ENCODE measurements at regions not wholly inside any gene's neighbourhood (a gene's known extent, or its start where the extent isn't known, plus 50 kb on each side); places are given as distances from the start of the nearest gene placed in this dataset.

- DNase-seq = no peak
Measured at GRCh38 chr6:80679992-80680391, 573.5 kb downstream of the BCKDHB start.

DNA sequence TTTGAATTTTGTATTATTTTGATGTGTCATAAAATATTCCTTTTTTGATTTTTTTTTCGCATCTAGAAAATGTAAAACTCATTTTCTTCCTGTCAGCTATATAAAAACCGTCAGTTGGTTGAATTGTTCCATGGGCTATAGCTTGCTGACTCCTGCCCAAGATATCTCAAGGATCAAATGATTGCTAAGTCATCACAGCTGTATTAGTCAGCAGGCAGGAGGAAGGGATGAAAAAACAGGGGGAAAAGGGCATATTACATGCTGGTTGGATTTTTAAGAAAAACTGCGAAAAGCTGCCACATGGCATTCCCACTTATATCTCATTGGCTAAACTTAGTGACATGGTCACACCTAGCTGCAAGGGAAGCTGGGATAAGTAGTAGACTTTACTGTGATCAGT is 569.9 kb downstream of the BCKDHB start:
- no peak for DNase-seq

- DNase-seq = no peak
Measured at GRCh38 chr6:80674669-80675068, 568.2 kb downstream of the BCKDHB start.

DNA sequence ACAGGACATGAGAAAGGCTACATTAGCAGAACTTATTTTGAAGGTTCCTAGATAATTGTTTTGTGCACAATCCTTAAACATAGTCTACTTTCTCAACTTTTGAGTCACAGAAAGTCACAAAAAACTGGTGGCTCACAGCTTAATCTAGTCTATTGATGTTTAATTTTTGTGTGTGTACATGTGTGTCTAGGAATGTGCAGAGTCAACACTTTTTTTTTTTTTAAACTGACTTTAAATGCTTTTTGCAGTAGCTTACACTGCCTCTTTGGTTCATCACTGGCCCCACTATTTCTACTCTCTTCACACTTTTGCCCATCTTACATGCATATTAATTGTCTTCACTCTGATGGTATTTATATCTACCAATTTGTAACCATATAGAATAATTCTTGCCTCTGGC is 566.9 kb downstream of the BCKDHB start:
- DNase-seq = no peak

DNA sequence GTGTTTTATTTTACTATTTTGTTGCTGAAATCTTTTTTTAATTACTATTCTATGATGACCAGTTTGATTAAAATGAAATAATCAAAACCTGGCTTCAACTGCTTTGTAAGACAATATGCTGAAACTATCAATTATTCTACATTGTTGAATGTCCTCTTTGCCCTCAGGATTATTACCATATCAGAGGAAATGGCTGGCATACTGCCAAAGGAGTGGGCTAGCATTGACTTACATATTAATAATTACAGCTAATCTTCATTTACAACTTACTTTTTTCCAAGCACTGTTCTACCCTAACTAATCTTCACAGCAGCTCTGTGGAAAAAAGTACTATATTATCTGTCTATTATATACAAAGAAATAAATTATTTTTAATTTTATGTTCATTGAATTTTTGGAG is 560.5 kb downstream of the BCKDHB start:
- DNase-seq = no peak

DNA sequence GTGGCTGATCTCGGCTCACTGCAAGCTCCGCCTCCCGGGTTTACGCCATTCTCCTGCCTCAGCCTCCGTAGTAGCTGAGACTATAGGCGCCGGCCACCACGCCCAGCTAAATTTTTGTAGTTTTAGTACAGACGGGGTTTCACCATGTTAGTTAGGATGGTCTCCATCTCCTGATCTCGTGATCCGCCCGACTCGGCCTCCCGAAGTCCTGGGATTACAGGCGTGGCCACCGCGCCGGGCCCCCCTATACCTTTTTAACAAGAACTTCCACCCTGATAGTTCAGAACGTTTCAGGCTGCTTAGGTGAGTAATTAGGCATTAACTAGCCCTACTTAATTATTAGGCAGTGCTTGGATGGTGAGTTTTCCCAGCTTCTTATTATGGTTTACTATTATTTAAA is 552.5 kb downstream of the BCKDHB start:
- DNase-seq = no peak

DNA sequence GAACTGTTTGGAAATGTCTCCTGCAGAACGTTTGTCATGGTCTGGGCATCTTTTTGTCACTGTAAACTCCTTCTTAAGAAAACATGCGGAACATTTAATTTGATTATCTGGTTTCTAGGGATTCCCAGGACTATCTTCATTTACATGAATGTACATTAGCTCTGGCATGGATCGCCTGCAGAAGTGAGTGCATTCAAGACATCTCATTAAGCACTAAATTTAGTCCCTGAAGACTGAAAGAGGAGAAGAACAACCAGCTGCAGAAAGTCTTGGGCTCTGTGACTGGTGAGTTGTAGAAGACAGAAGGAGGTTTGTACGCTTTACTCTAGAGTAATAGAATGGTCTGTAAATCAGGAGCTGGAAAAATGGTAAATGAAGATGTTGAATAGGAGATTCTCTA is 540.7 kb downstream of the BCKDHB start:
- DNase-seq = no peak

- no peak for DNase-seq
Measured at GRCh38 chr6:80643881-80644280, 537.4 kb downstream of the BCKDHB start.

DNA sequence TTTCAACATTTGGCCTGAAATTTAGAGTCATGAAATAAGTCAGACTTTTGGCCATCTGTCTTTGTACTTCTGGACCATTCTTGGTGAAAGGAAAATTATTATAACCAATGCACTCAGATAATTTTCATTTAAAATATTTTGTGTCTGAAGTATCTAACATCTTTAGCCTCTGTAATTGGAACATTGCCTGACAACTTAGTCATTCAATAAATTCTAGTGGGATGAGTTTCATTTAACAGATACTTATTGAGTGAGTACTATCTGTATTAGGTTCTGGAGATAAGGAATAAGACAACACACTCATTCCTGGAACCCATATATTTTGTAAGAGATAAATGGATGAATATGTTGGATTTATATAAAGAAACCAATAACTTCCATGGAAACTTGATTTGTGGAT is 536.0 kb downstream of the BCKDHB start:
- DNase-seq = no peak

GRCh38 chr6:80641591-80641990 is 535.1 kb downstream of the BCKDHB start:
- no peak for DNase-seq

DNA sequence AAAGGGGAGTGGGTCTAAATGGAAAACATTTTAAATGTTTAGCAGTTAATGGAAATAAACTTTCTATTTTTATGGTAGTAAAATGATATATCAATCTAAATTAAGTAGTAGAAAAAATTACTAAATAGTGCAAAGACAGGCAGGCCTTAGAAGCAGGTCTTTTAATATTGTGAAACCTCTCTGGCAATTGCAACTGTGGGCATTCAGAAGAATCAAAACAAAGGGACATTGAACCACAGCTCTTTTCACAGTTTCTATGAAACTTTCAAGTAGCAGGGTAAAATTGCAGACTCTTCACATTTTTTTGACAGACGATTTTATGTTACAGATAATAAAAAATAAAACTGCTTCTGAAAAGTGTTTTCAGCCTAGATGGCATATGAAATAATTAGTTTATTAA is 533.7 kb downstream of the BCKDHB start:
- no peak for DNase-seq

GRCh38 chr6:80639181-80639629 is 532.7 kb downstream of the BCKDHB start:
- DNase-seq = no peak

GRCh38 chr6:80638213-80639055 is 532.0 kb downstream of the BCKDHB start:
- DNase-seq = no peak

- no peak for DNase-seq
Measured at GRCh38 chr6:80637312-80637711, 530.8 kb downstream of the BCKDHB start.

DNA sequence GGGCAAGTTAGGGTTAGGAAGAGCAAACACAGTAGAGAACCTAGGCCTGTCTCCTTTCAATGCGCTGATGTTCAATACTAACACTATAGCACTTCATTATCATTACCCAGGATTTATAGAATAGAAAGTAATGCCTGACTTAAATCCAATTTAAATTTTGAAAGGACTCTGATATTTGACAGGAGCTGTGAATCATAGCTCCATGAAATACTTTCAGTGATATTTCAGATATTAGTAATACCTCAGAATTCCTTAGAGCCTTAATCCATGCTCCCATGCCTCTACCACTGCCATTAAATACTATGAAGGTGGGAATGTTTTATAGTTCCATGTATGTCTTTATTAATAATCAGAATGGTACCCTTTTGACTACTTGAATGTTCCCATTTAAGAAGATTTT is 530.2 kb downstream of the BCKDHB start:
- no peak for DNase-seq

- no peak for DNase-seq
Measured at GRCh38 chr6:80633412-80633811, 526.9 kb downstream of the BCKDHB start.

DNA sequence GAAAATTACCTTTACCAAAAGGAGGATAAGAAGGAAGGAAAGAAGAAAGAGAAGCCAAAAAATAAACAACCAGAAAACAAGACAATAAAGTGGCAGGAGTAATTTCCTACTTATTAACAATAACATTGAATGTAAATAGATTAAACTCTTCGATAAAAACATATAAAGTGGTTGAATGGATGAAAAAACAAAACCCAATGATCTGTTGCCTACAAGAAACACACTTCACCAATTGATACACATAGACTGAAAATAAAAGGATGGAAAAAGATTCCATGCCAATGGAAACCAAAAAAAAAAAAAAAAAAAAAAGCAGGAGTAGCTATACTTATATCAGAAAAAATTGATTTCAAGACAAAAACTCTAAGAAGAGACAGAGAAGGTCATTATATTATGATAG is 518.9 kb downstream of the BCKDHB start:
- DNase-seq = no peak

GRCh38 chr6:80623066-80623815 is 516.8 kb downstream of the BCKDHB start:
- DNase-seq = no peak

- DNase-seq = no peak
Measured at GRCh38 chr6:80622641-80623040, 516.2 kb downstream of the BCKDHB start.

DNA sequence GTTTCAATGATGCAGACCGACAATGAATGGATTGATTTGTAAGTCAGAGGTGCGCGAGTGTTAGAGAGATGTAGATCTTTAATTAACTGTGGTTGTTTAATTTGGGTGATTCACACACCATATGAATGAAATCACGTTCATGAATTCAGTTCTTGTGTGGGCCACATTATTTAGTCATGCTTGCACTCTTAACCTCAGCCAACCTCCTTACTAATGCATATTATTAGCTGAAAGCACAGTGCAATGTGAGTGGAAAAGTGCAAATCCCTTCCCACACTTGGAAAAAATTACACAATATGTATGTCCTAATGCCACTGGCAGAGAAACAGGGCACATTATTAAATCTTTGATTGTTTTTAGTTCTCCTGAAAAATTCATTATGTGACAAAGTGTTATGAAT is 512.5 kb downstream of the BCKDHB start:
- no peak for DNase-seq

GRCh38 chr6:80610846-80611245 is 504.4 kb downstream of the BCKDHB start:
- DNase-seq = no peak

- DNase-seq = no peak
Measured at GRCh38 chr6:80608881-80609280, 502.4 kb downstream of the BCKDHB start.

- DNase-seq = no peak
Measured at GRCh38 chr6:80607811-80608391, 501.4 kb downstream of the BCKDHB start.
